HG02885 (cell line): ENCODE measurements at regions not wholly inside any gene's neighbourhood (a gene's known extent, or its start where the extent isn't known, plus 50 kb on each side); places are given as distances from the start of the nearest gene placed in this dataset.

Source experiments
- ATAC-seq: cut with Tn5 transposase; IDR thresholded peaks from one replicate; pipeline ENCODE4 v1.9.1; 2021; ENCODE audit warnings: mild to moderate bottlenecking; ENCODE audit not compliant: unreplicated experiment, poor library complexity

GRCh38 chr6:153583685-153584084, 452.6 kb upstream of the RGS17 start:
- no peak for ATAC-seq

GRCh38 chr6:153580776-153581175, 449.7 kb upstream of the RGS17 start:
- no peak for ATAC-seq

GRCh38 chr6:153575528-153575927, 444.4 kb upstream of the RGS17 start:
- ATAC-seq = no peak

- ATAC-seq = no peak
Measured at GRCh38 chr6:153574231-153574630, 443.1 kb upstream of the RGS17 start.

- ATAC-seq = no peak
Measured at GRCh38 chr6:153572371-153572770, 441.3 kb upstream of the RGS17 start.

GRCh38 chr6:153568628-153569027, 437.5 kb upstream of the RGS17 start:
- ATAC-seq = no peak

- ATAC-seq = no peak
Measured at GRCh38 chr6:153564803-153565202, 433.7 kb upstream of the RGS17 start.

- ATAC-seq = no peak
Measured at GRCh38 chr6:153563001-153563400, 431.9 kb upstream of the RGS17 start.

- no peak for ATAC-seq
Measured at GRCh38 chr6:153553627-153554026, 422.5 kb upstream of the RGS17 start.

- no peak for ATAC-seq
Measured at GRCh38 chr6:153539602-153540001, 408.5 kb upstream of the RGS17 start.

- ATAC-seq = no peak
Measured at GRCh38 chr6:153538491-153538890, 407.4 kb upstream of the RGS17 start.

- no peak for ATAC-seq
Measured at GRCh38 chr6:153537422-153537821, 406.3 kb upstream of the RGS17 start.

GRCh38 chr6:153526479-153526878, 395.4 kb upstream of the RGS17 start:
- no peak for ATAC-seq

GRCh38 chr6:153525998-153526397, 394.9 kb upstream of the RGS17 start:
- ATAC-seq = no peak

- ATAC-seq = no peak
Measured at GRCh38 chr6:153523390-153523789, 392.3 kb upstream of the RGS17 start.

GRCh38 chr6:153511896-153512496, 380.9 kb upstream of the RGS17 start:
- ATAC-seq = peak; percentile 91

GRCh38 chr6:153503810-153504209, 372.7 kb upstream of the RGS17 start:
- no peak for ATAC-seq

- ATAC-seq = no peak
Measured at GRCh38 chr6:153493501-153493900, 362.4 kb upstream of the RGS17 start.

- no peak for ATAC-seq
Measured at GRCh38 chr6:153489479-153489878, 358.4 kb upstream of the RGS17 start.

- no peak for ATAC-seq
Measured at GRCh38 chr6:153488267-153488666, 357.2 kb upstream of the RGS17 start.

GRCh38 chr6:153485072-153485471, 354.0 kb upstream of the RGS17 start:
- ATAC-seq = no peak

- no peak for ATAC-seq
Measured at GRCh38 chr6:153484056-153484455, 353.0 kb upstream of the RGS17 start.

GRCh38 chr6:153476243-153476642, 345.2 kb upstream of the RGS17 start:
- no peak for ATAC-seq
